ENCODE measurements at regions not wholly inside any gene's neighbourhood (a gene's known extent, or its start where the extent isn't known, plus 50 kb on each side); places are given as distances from the start of the nearest gene placed in this dataset.
"Not testable (repeated sequence)": the region's sequence is repeated elsewhere in the genome, so short reads cannot be mapped to it uniquely, and the experiment has no call there.

- DNase-seq: not testable (repeated sequence)
These were observed 51.5 kb downstream of the VPREB1 start for GRCh38 chr22:22296047-22296446.

- DNase-seq: peak in 1 of 56 donors; percentile 11
These were observed 52.7 kb downstream of the VPREB1 start for GRCh38 chr22:22297159-22297793.

- peak in 45 of 56 donors; percentile 9 to 81 (median 43) for DNase-seq
These were observed 53.4 kb downstream of the VPREB1 start for GRCh38 chr22:22297794-22298653.

GRCh38 chr22:22298654-22299009 is 54.0 kb downstream of the VPREB1 start:
- DNase-seq: not testable (repeated sequence)

- DNase-seq: not testable (repeated sequence)
These were observed 55.9 kb downstream of the VPREB1 start for GRCh38 chr22:22300511-22300910.

- not testable (repeated sequence) for DNase-seq
These were observed 56.4 kb downstream of the VPREB1 start for GRCh38 chr22:22300946-22301345.

- DNase-seq: no peak
These were observed 72.0 kb downstream of the VPREB1 start for GRCh38 chr22:22316589-22316988.

GRCh38 chr22:22318723-22319465 is 74.3 kb downstream of the VPREB1 start:
- no peak for DNase-seq

- peak in 41 of 56 donors; percentile 7 to 78 (median 27) for DNase-seq
These were observed 77.4 kb downstream of the VPREB1 start for GRCh38 chr22:22321743-22322611.

- no peak for DNase-seq
These were observed 78.2 kb downstream of the VPREB1 start for GRCh38 chr22:22322792-22323191.

GRCh38 chr22:22327723-22328122 is 83.1 kb downstream of the VPREB1 start:
- DNase-seq: no peak

- DNase-seq: no peak
These were observed 85.2 kb downstream of the VPREB1 start for GRCh38 chr22:22329792-22330191.

- DNase-seq: not testable (repeated sequence)
These were observed 91.1 kb downstream of the VPREB1 start for GRCh38 chr22:22335640-22336039.

GRCh38 chr22:22336333-22336732 is 91.7 kb downstream of the VPREB1 start:
- DNase-seq: not testable (repeated sequence)

GRCh38 chr22:22338778-22339177 is 94.2 kb downstream of the VPREB1 start:
- not testable (repeated sequence) for DNase-seq

GRCh38 chr22:22341736-22342135 is 97.2 kb downstream of the VPREB1 start:
- no peak for DNase-seq

- DNase-seq: peak in 10 of 56 donors; percentile 2 to 59 (median 12)
These were observed 98.4 kb downstream of the VPREB1 start for GRCh38 chr22:22342697-22343580.

GRCh38 chr22:22343581-22344296 is 99.2 kb downstream of the VPREB1 start:
- DNase-seq: no peak

- no peak for DNase-seq
These were observed 99.8 kb downstream of the VPREB1 start for GRCh38 chr22:22344430-22344829.

Measured in nucleus accumbens (tissue), 56 donors.